ENCODE measurements at regions not wholly inside any gene's neighbourhood (a gene's known extent, or its start where the extent isn't known, plus 50 kb on each side); places are given as distances from the start of the nearest gene placed in this dataset.

DNA sequence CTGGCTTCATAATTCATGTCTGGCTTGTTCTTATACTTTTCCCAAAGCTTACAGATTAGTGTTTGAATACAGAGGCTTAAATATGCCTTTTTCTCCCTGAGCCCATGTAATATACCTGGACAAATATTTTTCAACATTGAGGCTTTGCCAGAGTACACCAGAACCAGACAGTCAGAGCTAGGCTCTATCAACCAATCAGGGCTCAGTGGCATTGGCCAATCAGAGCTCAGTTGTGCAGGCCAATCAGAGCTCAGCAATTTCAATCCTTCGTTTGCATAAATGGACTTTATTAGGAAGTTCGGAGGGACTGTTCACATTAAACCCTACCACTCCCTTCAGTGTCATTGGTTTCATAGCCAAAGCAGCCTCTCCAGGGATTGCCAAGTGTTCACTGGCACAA lies 51.2 kb upstream of the TMSB15B start:
- no peak overlapping the region for H2BK12ac ChIP-seq (ENCODE audit: low read depth, low read length)
- no peak overlapping the region for H3K23ac ChIP-seq (ENCODE audit: insufficient read length)
- FAIRE-seq (no peak), DNase-seq (ENCODE audit: low read depth in 1 of 2, low spot score in 2 of 2) (no peak)
- no peak overlapping the region for H2BK5ac ChIP-seq (ENCODE audit: low read depth, low read length)
- H2BK120ac ChIP-seq (replicated peaks; ENCODE audit: low read depth, low read length): no peak overlapping the region
- no peak overlapping the region for H3K27ac ChIP-seq (ENCODE audit: low read depth, low read length)
- no peak overlapping the region for H4K8ac ChIP-seq (ENCODE audit: extremely low read depth, insufficient read depth, low read length)
- no peak overlapping the region for H2BK15ac ChIP-seq (ENCODE audit: low read length)
- ChIA-PET POLR2A (ENCODE audit: partially characterized antibody) (no interaction called here), CTCF (ENCODE audit: partially characterized antibody) (interaction anchor here (0.6 to 1.6 kb wide), 2 partner anchors 20 to 30 kb away, joined by 3 to 4 read pairs; no protein-coding TSS in a partner anchor)
- no peak overlapping the region for H3K9ac ChIP-seq (replicated peaks in 1 of 4; ENCODE audit: extremely low read depth in 1 of 4, low read depth in 3 of 4, low read length in 3 of 4)
- no peak overlapping the region for H4K5ac ChIP-seq (ENCODE audit: insufficient read length, low read depth, low read length)
- H3K56ac ChIP-seq (replicated peaks; ENCODE audit: insufficient read length, low read depth, low read length): no peak overlapping the region
- no peak overlapping the region for H3K4ac ChIP-seq (replicated peaks; ENCODE audit: insufficient read length, low read depth, low read length)
- no peaks in the 10 kb centered on the region for H3K36me3 ChIP-seq (ENCODE audit: control insufficient read depth in 2 of 4, insufficient read depth in 4 of 4, low read length in 3 of 4)
- no peak overlapping the region for H4K91ac ChIP-seq (replicated peaks; ENCODE audit: insufficient read length, low read length)
- H3K4me3 ChIP-seq (ENCODE audit: extremely low read depth in 1 of 4, insufficient read depth in 2 of 4, low read depth in 3 of 4, low read length in 4 of 4): no peak overlapping the region
- no peaks in the 10 kb centered on the region for H4K20me1 ChIP-seq (replicated peaks in 1 of 2; ENCODE audit: control insufficient read depth in 1 of 2, insufficient read depth in 2 of 2, low read length in 2 of 2)
- no peaks in the 10 kb centered on the region for H3K79me2 ChIP-seq (ENCODE audit: control insufficient read depth in 1 of 2, insufficient read depth in 2 of 2, low read length in 2 of 2)
- no peak overlapping the region for H3K4me2 ChIP-seq (ENCODE audit: insufficient read depth in 1 of 2, low read depth in 2 of 2, low read length in 2 of 2)
- H3K27me3 ChIP-seq (replicated peaks in 1 of 4; ENCODE audit: control insufficient read depth in 3 of 4, extremely low read depth in 1 of 4, insufficient read depth in 3 of 4, low read length in 3 of 4): no peaks in the 10 kb centered on the region
- no peaks in the 10 kb centered on the region for H3K79me1 ChIP-seq (ENCODE audit: low read depth, low read length)
- no peak overlapping the region for H3K18ac ChIP-seq (ENCODE audit: extremely low read depth, low read length)
- peaks cover 0 to 2% (median 0%) of the 10 kb centered on the region in 4 experiments; a peak in 2 of 7 replicates for H3K4me1 ChIP-seq (replicated peaks in 1 of 4; ENCODE audit: control insufficient read depth in 3 of 4, insufficient read depth in 4 of 4, low read length in 3 of 4)
- no peaks in the 10 kb centered on the region; a peak in 1 of 4 replicates for H3K9me3 ChIP-seq (ENCODE audit: insufficient read depth in 2 of 2, low read depth in 1 of 2, low read length in 1 of 2)
- no peak overlapping the region for H2AFZ ChIP-seq (ENCODE audit: low read length)
- 86% methylated on average over 1 of the region's 2 CpGs; no CpG with 5 or more reads in 1 of the 2 experiments for WGBS, 2 experiments (ENCODE audit: extremely low coverage in 1 of 2, insufficient coverage in 1 of 2, insufficient read length in 1 of 2, insufficient replicate concordance in 2 of 2, low coverage in 1 of 2, low lambda C conversion rate in 2 of 2, missing lambda C conversion rate in 1 of 2)
- no peaks in the 10 kb centered on the region for H3K23me2 ChIP-seq (ENCODE audit: low read depth, low read length)
- TF ChIP-seq CREB1 (IDR thresholded peaks at IDR 0.05) (no peak), YY1 (IDR thresholded peaks at IDR 0.05; ENCODE audit: low read depth, low read length) (no peak), ZNF274 (IDR thresholded peaks at IDR 0.05; ENCODE audit: borderline replicate concordance, extremely low read depth, low read length) (no peak), SAP30 (IDR thresholded peaks at IDR 0.05; ENCODE audit: insufficient read depth, insufficient replicate concordance, low read length) (no peak), TEAD4 (IDR thresholded peaks at IDR 0.05; ENCODE audit: low read depth, low read length) (no peak), CHD2 (IDR thresholded peaks at IDR 0.05; ENCODE audit: low read length) (no peak), RBBP5 (IDR thresholded peaks at IDR 0.05; ENCODE audit: borderline replicate concordance, low read depth, low read length) (no peak), BRCA1 (IDR thresholded peaks at IDR 0.05; ENCODE audit: low read depth, low read length) (no peak)
- TF ChIP-seq, protein P1, sequence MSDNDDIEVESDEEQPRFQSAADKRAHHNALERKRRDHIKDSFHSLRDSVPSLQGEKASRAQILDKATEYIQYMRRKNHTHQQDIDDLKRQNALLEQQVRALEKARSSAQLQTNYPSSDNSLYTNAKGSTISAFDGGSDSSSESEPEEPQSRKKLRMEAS (IDR thresholded peaks at IDR 0.05): no peak
- no peak overlapping the region for H2AK5ac ChIP-seq (ENCODE audit: low read depth, low read length)
- H2BK20ac ChIP-seq (ENCODE audit: low read length): no peak overlapping the region
- H3K14ac ChIP-seq (ENCODE audit: insufficient read length): no peak overlapping the region
